GM21723 (cell line): ENCODE measurements at regions not wholly inside any gene's neighbourhood (a gene's known extent, or its start where the extent isn't known, plus 50 kb on each side); places are given as distances from the start of the nearest gene placed in this dataset.

Source experiments
- ATAC-seq: cut with Tn5 transposase; IDR thresholded peaks from one replicate; pipeline ENCODE4 v1.9.1; 2021; ENCODE audit warnings: mild to moderate bottlenecking, moderate library complexity; ENCODE audit not compliant: unreplicated experiment

DNA sequence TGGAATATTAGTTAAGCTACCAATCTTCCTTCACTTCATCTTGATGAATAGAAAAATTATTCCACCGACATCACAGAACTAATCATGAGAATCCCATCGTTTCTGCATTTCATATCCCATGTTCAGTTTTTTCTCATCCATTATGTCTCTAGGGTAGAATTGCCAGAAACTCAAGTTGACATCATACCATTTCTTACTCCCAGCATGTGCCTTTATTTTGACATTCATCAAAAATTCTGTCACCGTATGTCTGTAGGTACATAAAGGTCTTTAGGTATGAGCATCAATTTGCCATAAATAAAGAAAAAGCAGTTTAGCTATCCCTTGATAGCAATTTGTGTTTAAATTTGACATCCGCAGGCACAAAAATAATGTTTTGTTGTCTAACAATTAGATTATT, 175.5 kb upstream of the ROBO2 start:
- no peak for ATAC-seq

DNA sequence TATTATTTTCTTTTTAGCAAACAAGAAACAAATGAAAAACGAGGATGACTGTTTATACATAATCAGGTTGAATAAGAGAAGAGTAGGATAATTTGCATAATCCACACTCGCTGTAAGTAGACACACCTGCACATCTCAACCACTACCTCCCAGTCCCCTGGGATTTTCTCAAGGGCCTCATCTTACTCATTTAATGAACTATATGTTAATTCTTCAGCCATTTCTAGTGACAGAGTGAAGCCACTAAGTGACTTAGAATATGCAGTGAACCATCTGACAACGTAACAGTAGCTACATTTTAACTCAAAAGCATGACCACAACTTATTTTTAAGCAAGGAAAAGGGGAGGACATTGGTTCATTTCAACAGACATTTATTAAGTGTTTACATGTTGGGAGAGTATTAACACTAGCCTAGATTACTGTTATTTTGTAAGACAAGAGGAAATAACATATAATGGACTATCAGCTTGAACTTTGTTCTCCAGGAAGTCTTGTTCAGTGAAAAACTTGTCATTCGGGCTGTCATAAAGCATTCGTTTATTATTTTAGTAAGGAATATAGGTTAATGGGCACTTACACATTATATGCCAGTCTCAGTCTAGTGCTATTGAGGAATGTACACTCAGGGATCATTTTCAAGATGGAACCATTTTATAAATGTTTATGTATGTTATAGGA, 173.0 kb upstream of the ROBO2 start:
- ATAC-seq, result no peak

DNA sequence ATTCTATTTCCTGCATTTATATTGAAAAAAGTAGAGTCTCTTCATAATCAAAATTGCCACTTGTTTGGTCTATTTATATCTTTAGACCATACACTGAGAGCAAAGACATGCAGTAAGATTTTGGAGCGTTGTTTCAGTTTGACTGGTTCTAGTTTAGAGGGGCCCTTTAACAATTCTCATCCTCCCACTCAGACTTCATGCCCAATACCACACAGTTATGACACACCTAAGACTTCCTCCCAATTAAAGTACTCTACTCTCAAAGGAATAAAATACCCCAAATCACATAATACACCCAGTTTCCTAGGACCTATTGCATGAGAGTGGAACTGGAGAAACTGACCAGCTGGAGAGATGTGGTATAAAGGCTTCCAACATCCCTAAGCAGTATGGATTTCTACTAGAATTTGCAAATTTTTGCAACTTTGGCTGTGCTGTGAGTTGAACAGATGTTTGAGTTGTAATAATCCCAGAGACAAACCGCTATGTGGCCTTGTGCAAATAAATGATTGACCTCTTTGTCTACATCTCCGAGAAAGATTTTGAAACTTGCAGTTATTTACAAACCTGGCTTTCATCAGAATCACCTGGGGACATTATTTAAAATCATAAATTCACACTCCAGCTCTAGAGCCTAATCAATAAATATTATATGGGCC, 170.0 kb upstream of the ROBO2 start:
- no peak for ATAC-seq

DNA sequence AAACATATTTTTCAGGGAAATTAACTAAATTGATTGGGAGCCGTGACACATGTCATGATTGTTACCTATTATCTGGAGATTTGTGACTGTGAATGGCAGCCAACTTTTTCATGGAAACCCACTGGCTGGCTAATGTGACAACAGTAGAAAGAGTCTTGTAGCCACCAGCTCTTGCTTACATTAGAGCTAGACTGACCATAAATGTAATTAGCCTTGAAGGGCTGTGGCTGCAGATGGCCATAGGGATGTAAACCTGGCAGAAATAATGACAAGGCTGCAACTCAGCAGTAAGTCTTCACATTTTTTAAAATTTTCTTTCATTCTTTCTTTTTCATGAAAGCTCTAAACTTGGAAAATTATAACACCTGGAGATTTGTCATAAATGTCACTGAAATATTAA, 168.2 kb upstream of the ROBO2 start:
- ATAC-seq, result no peak

- ATAC-seq, result no peak
These were observed 166.9 kb upstream of the ROBO2 start for GRCh38 chr3:76872999-76873398.

DNA sequence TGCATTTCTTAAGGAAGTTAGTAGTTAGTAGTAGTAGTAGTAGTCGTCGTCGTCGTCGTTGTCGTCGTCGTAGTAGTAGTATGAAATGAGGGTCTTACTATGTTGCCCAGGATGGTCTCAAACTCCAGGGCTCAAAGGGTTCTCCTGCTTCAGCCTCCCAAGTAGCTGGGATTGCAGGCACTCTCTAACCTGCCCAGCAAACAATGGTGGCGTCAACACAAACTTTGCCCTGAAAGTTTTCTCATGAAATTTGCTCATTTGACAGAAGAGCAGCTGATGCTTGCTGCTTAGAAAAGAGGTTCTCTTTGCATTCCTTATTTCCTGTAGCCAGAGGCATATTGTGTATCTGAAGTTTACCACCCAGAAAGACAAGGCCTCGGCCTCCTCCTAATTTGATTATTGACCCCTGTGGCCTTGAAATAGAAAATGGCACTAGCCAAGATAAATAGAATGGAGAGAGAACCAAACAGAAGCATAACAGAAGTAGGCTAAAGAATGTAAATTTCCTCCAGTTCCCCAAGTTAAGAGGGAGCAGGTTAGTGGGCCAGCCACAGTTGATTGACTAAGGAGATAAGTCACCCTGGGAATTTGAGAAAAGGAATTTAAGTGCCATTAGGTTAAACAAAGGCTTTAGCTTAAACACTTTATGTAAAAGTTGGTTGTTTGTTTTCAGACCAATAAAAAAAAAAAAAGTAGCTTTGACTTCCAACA, 166.2 kb upstream of the ROBO2 start:
- ATAC-seq, result no peak

- no peak for ATAC-seq
These were observed 159.9 kb upstream of the ROBO2 start for GRCh38 chr3:76879959-76880358.

GRCh38 chr3:76886761-76887500, 153.0 kb upstream of the ROBO2 start:
- no peak for ATAC-seq

DNA sequence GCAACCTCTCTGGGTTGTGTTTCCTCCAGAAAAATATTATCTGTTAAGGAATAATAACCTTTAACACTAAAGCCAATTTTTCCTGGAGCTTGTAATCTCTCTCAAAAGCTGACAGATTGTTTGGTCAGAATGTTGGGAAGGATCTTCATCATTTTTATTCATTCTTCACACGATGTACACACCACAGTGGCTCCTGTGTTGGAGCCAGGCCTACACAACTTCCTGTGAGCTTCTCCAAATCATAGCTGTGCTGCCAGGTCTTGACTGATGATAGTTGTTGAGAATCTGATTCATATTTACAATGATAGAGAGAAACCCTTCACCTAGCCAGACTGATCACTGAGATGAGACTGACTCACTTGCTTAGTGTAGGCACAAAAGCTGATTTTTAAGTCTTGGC, 151.0 kb upstream of the ROBO2 start:
- ATAC-seq, result no peak

DNA sequence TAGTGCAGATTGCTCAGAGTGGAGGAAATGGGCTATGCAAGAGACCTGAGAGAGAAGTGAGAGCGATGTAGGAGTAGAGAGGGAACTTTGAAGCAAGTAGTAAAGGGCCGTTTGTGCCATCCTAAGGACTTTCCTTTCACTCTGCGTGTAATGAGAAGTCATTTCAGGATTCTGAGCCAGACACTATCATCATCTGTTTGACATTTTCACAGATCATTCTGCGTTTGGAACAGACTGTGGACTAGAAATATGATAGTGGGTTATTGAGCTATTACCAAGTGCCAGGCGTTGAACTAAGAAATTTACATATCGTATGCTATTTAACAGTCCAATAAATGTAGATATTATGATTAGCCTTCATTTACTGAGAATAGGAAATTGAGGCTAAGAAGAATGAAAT, 150.0 kb upstream of the ROBO2 start:
- no peak for ATAC-seq

GRCh38 chr3:76897076-76897475, 142.8 kb upstream of the ROBO2 start:
- no peak for ATAC-seq

GRCh38 chr3:76900596-76900995, 139.3 kb upstream of the ROBO2 start:
- ATAC-seq, result no peak

- ATAC-seq, result no peak
These were observed 131.7 kb upstream of the ROBO2 start for GRCh38 chr3:76908156-76908555.

GRCh38 chr3:76912841-76913383, 127.0 kb upstream of the ROBO2 start:
- ATAC-seq, result no peak

GRCh38 chr3:76917436-76917835, 122.5 kb upstream of the ROBO2 start:
- no peak for ATAC-seq

DNA sequence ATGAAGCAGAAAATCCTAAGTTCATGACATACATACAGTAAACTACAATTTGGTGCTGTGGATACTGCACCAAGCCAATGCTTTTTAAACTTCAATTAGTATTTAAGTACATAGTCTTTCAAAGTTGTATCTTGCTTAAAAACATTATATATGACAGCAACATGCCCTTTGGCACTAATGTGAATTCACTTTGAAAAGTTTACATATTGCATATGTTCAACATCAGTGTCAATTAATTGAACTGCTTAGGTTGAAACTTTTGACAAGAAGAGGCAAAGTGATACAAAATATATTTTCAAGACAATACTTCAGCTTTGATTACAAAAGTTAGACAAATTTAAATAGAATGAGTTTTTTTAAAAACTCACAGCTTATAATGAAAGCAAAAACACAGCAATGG, 119.4 kb upstream of the ROBO2 start:
- ATAC-seq, result no peak

GRCh38 chr3:76923485-76923884, 116.4 kb upstream of the ROBO2 start:
- no peak for ATAC-seq

DNA sequence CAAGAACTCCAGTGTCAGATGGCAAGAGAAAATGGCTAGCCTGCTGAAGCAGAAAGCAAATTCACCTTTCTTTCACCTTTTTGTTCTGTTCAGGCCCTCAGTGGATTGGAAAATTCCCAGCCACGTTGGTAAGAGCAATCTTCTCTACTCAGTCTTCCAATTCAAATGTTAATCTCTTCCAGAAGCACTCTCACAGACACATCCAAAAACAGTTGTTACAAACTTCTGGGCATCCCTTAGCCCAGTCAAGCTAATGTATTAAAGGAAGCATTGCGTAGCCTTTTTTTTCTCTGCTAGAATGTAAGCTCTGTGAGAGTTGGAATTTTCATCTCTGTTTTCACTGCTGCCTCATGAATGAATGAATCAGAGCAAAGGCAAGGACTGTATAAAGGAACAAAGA, 109.2 kb upstream of the ROBO2 start:
- ATAC-seq, result no peak

- no peak for ATAC-seq
These were observed 106.7 kb upstream of the ROBO2 start for GRCh38 chr3:76933245-76933644.

DNA sequence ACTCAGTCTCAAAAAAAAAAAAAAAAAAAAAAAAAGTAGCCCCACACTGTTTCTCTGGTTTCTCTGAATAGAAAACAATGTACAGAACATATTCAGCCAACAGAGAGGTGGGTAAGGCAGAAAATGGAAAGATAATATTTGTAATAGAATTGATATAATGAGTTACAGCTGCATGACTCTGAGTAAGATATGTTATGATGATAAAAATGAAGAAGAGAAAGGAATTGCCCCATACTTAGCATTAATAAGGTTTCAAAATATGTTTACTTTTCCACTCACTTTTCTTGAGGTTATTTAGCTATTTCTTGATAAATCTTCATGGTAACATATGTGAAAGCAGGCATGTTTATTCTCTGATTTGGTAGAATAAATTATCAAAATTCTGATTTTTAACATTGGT, 100.9 kb upstream of the ROBO2 start:
- no peak for ATAC-seq

GRCh38 chr3:76940181-76940770, 99.6 kb upstream of the ROBO2 start:
- no peak for ATAC-seq
